ENCODE measurements at regions not wholly inside any gene's neighbourhood (a gene's known extent, or its start where the extent isn't known, plus 50 kb on each side); places are given as distances from the start of the nearest gene placed in this dataset.

DNA sequence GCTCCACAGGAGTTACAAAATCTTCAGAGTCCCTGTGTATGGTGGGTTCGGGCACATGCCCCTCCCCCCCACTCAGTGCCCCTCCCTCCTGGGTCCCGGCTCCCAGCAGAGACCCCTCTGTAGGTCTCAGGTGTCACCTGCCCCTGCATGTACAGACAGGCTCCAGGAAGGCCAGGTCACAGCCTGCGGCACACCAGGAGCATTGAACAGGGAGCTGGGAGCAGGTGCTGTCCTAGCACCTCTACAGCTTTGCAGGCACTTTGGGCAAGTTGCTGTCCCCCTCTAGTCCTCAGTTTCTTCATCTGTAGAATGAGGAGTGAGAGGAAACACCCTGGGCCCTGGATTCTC lies 80.1 kb upstream of the RTL6 start:
- H3K4me3 ChIP-seq (ENCODE audit: low read length): no peak overlapping the region
- DNase-seq (ENCODE audit: low read depth): no peak
- TF ChIP-seq, protein P1, sequence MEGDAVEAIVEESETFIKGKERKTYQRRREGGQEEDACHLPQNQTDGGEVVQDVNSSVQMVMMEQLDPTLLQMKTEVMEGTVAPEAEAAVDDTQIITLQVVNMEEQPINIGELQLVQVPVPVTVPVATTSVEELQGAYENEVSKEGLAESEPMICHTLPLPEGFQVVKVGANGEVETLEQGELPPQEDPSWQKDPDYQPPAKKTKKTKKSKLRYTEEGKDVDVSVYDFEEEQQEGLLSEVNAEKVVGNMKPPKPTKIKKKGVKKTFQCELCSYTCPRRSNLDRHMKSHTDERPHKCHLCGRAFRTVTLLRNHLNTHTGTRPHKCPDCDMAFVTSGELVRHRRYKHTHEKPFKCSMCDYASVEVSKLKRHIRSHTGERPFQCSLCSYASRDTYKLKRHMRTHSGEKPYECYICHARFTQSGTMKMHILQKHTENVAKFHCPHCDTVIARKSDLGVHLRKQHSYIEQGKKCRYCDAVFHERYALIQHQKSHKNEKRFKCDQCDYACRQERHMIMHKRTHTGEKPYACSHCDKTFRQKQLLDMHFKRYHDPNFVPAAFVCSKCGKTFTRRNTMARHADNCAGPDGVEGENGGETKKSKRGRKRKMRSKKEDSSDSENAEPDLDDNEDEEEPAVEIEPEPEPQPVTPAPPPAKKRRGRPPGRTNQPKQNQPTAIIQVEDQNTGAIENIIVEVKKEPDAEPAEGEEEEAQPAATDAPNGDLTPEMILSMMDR (conservative IDR thresholded peaks at IDR 0.05; ENCODE audit: low read length): no peak

DNA sequence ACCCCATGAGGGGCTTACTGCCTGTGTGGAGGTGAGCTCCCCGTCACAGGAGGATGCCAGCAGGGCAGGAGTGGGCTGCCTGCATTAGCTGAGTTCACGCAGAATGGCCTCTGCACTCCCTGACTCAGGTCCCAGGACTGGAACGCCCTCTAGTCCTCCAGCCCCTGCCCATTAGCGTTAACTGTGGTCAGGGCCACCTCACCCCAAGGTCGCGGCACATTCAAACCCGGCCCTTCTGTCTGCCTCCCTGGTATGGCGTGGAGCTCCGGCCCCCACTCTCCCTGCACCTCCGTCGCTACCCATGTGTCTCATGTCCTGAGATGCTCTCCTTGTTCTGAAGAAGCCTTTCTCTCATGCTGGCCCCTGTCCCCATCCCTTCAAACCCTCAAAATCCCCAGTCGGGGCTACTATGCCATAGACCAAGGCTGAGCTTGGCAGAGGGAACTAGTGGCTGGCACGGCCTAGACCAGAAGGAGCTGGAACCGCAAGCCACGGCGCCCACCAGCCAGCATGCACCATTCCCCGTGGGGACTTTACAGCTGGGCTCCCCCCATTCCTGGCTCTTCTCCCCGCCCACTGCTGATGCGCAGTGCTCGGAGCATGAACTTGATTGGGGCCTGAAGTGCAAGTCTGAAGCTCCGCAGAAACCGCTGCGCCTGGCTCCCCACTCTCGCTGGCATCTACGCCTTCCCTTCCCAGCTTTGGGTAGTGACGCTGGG lies 79.5 kb upstream of the RTL6 start:
- DNase-seq (ENCODE audit: low read depth): no peak
- TF ChIP-seq, protein P1 (conservative IDR thresholded peaks at IDR 0.05; ENCODE audit: low read length): no peak
- H3K4me3 ChIP-seq (ENCODE audit: low read length): no peak overlapping the region

DNA sequence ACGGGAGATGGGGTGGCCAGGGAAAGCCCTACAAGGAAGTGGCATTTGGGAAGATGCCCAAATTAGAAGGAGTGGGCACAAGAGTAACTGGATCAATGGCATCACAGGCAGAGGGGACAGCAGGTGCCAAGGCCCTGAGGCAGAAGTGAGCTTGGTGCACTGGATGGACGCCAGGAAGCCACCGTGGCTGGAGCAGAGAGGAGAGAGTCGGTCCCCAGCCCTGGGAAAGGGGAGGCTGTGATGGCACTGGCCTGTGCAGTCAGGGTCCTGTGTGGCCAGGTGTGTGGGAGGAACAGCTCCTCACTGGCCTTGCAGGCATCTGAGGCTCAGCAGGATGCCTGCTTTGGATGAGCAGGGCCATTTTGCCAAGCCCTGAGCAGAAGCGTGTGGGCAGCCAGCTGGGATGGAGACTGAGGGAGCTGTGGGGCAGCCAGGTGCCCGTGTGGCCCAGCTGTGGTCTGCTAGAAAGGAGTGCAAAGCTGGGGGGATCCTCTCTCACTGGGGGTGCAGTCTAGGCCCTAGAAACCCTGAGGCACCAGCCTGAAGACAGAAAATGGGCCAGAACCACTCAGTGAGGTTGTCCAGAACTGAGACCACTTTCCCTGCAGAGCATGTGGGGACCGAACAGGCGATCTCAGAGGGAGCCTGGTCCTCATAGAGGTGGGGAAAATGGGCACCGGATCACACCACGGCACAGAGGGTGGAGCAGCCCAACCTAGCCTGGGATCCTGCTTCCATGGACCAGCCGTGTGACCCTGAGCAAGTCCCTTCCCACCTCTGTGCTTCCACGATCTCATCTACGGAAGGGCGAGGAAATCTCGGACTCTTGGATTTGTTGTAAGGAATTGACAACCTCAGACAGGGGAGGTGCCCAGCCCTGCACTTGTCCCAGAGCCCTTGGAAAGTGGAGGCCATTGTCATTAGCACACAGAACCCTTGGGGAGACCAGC lies 78.6 kb upstream of the RTL6 start:
- TF ChIP-seq, protein P1 (conservative IDR thresholded peaks at IDR 0.05; ENCODE audit: low read length): no peak
- no peak overlapping the region for H3K4me3 ChIP-seq (ENCODE audit: low read length)

DNA sequence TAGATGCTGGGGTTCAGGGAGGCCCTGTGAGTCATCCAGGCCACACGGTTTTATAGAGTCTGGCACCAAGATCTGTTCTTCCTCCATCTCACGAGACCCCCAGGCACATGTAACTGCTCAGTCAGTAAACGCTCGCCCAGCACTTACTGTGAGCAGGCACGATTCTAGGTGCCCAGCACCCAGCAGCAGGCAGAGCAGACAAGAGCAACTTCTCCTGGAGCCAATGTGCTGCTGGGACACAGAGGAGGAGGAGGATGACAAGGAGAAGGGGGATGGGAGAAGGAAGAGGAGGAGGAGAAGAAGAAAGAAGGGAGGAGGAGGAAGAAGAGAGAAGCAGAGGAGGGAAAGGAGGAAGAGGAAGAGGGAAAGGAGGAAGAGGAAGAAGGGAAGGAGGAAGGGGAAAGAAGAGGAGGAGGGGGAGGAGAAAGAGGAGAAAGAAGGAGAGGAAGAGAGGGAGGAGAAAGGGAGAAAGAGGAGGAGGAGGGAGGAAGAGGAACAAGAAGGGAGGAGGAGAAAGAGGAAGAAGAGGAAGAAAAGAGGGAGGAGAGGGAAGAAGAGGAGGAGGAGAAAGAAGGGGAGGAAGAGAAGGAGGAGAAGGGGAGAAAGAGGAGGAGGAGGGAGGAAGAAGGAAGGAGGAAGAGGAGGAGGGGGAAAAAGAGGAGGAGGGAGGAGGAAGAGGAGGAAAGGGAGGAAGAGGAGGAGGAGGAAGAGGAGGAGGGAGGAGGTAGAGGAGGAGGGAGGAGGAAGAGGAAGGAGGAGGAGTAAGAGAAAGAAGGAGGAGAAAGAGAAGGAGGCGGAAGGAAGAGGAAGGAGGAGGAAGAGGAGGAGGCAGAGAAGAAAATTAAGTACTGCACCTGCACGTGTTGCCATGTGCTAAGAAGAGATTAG lies 77.6 kb upstream of the RTL6 start:
- H3K4me3 ChIP-seq (ENCODE audit: low read length): no peak overlapping the region
- DNase-seq (ENCODE audit: low read depth): no peak
- TF ChIP-seq, protein P1 (conservative IDR thresholded peaks at IDR 0.05; ENCODE audit: low read length): no peak

More for the DNA sequence above, 78.6 kb upstream of the RTL6 start:
- no peak for DNase-seq (ENCODE audit: low read depth)

DNA sequence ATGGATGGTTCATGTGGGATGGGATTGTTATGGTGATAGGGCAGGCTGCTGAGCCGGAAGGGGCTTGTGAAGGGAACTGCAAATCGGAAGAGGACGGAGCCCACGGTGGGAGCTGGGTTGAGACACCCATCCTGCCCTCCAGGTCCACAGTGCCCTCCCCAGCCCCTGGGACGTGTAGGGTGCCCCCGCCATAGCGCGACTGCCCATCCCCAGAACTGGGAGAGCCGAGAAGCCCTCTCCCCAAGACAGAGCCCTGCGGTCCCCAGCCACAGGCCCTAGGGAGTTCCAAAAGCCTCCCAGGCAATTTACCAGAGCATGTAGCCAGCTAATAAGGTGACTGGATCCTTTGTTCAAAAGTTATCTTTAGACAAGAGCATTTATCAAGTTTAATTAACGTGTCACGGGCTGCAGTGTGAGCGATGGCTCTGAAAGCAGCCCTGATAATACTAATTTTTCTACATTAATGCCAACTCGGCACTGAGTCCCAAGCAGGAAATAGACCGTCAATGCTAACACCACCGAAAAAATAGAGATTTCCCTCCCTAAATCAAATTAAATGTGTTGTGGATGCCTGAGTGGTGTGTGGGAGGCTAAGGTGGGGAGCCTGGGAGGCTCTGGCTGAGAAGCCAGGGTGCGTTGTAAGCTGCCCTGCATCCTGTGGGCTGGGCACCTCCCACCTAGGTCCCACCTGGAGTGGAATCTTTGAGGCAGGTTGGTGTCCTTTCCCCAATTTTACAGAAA lies 76.8 kb upstream of the RTL6 start:
- H3K4me3 ChIP-seq (ENCODE audit: low read length): no peak overlapping the region
- DNase-seq (ENCODE audit: low read depth): no peak
- TF ChIP-seq, protein P1 (conservative IDR thresholded peaks at IDR 0.05; ENCODE audit: low read length): no peak

DNA sequence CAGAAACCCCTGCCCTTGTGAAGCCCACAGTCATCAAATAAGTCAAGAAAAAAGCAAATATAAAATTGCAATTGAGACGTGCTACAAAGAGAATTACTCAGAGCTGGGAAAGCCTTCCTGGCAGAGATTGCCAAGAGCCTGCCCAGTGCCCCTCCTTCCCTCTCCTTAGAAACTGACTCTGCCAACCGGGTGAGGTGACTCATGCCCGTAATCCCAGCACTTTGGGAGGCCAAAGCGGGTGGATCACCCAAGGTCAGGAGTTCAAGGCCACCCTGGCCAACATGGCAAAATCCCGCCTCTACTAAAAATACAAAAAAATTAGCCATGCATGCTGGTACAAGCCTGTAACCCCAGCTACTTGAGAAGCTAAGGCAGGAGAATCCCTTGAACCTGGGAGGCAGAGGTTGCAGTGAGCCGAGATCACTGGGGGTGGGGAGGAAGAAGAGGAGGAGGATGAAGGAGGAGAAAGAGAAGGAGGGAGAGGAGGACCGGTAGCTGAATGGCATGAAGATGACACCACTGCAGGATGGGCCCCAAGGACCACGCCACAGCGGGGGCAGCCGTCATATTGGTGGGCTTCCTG lies 76.1 kb upstream of the RTL6 start:
- no peak overlapping the region for H3K4me3 ChIP-seq (ENCODE audit: low read length)
- TF ChIP-seq, protein P1 (conservative IDR thresholded peaks at IDR 0.05; ENCODE audit: low read length): no peak
- DNase-seq (ENCODE audit: low read depth): peak; percentile 88

Measured in AG10803 (cell line).